Neural progenitor cell (in vitro differentiated cells): ENCODE measurements at regions not wholly inside any gene's neighbourhood (a gene's known extent, or its start where the extent isn't known, plus 50 kb on each side); places are given as distances from the start of the nearest gene placed in this dataset.

ENCODE experiments used
- DNase-seq: peaks from one replicate; pipeline ENCODE4 v3.0.0-alpha.2; 2016; ENCODE audit warnings: low spot score
- H2AFZ ChIP-seq: fragments of 200-600 bp; sonication (generic); replicated peaks from 2 replicates; pipeline ENCODE4 v1.6.1; 2016; ENCODE audit warnings: antibody characterized with exemption
- H3F3A ChIP-seq: fragments of 200-600 bp; sonication (generic); 2 replicates; pipeline ENCODE4 v1.6.1; 2016; ENCODE audit warnings: antibody characterized with exemption, low read depth
- H3K27ac ChIP-seq: fragments of 200-600 bp; sonication (generic); 2 replicates; pipeline ENCODE4 v1.5.1; 2016; ENCODE audit warnings: mild to moderate bottlenecking
- H3K27me3 ChIP-seq: fragments of 200-600 bp; sonication (generic); 2 replicates; pipeline ENCODE4 v1.6.1; 2016; ENCODE audit warnings: mild to moderate bottlenecking, moderate library complexity
- H3K36me3 ChIP-seq: fragments of 200-600 bp; sonication (generic); 2 replicates; pipeline ENCODE4 v1.5.1; 2016
- H3K4me1 ChIP-seq: fragments of 200-600 bp; sonication (generic); 2 replicates; pipeline ENCODE4 v1.6.1; 2016; ENCODE audit warnings: mixed run types
- H3K4me2 ChIP-seq: fragments of 200-600 bp; sonication (generic); 2 replicates; pipeline ENCODE4 v1.6.1; 2016
- H3K4me3 ChIP-seq: fragments of 200-600 bp; sonication (generic); 2 replicates; pipeline ENCODE4 v1.5.1; 2016
- H3K79me2 ChIP-seq: fragments of 200-600 bp; sonication (generic); 2 replicates; pipeline ENCODE4 v1.6.1; 2016; ENCODE audit warnings: low read depth
- H3K9ac ChIP-seq: fragments of 200-600 bp; sonication (generic); 2 replicates; pipeline ENCODE4 v1.6.1; 2016
- H3K9me3 ChIP-seq: fragments of 200-600 bp; sonication (generic); 2 replicates; pipeline ENCODE4 v1.5.1; 2016; ENCODE audit warnings: low read depth
- H4K20me1 ChIP-seq: fragments of 200-600 bp; sonication (generic); 2 replicates; pipeline ENCODE4 v1.6.1; 2016; ENCODE audit warnings: low read depth
- H3K27ac Mint-ChIP-seq: 3 replicates; pipeline ENCODE4 v1.8.0; 2021; ENCODE audit warnings: mixed read lengths
- H3K27me3 Mint-ChIP-seq: 2 replicates; pipeline ENCODE4 v1.8.0; 2022; ENCODE audit warnings: low read depth, mild to moderate bottlenecking, inconsistent platforms, moderate library complexity, mixed read lengths; ENCODE audit not compliant: insufficient read depth
- H3K36me3 Mint-ChIP-seq: 3 replicates; pipeline ENCODE4 v1.8.0; 2021; ENCODE audit warnings: mixed read lengths
- H3K4me1 Mint-ChIP-seq: 3 replicates; pipeline ENCODE4 v1.8.0; 2021; ENCODE audit warnings: mixed read lengths
- H3K4me3 Mint-ChIP-seq: 3 replicates; pipeline ENCODE4 v1.8.0; 2021; ENCODE audit warnings: mild to moderate bottlenecking, moderate library complexity, mixed read lengths
- H3K9me3 Mint-ChIP-seq: 3 replicates; pipeline ENCODE4 v1.8.0; 2020; ENCODE audit warnings: mixed read lengths
- CTCF ChIP-seq: fragments of 200-600 bp; sonication (generic); IDR thresholded peaks from 2 replicates; pipeline ENCODE4 v1.5.1; 2017; ENCODE audit warnings: antibody characterized with exemption, mild to moderate bottlenecking
- EZH2 ChIP-seq: fragments of 200-600 bp; sonication (generic); IDR thresholded peaks from 2 replicates; pipeline ENCODE4 v1.6.1; 2017; ENCODE audit warnings: antibody characterized with exemption, mild to moderate bottlenecking, moderate library complexity
- EZH2phosphoT487 ChIP-seq: fragments of 200-600 bp; sonication (generic); IDR thresholded peaks from 2 replicates; pipeline ENCODE4 v1.6.1; 2017; ENCODE audit warnings: antibody characterized with exemption

DNA sequence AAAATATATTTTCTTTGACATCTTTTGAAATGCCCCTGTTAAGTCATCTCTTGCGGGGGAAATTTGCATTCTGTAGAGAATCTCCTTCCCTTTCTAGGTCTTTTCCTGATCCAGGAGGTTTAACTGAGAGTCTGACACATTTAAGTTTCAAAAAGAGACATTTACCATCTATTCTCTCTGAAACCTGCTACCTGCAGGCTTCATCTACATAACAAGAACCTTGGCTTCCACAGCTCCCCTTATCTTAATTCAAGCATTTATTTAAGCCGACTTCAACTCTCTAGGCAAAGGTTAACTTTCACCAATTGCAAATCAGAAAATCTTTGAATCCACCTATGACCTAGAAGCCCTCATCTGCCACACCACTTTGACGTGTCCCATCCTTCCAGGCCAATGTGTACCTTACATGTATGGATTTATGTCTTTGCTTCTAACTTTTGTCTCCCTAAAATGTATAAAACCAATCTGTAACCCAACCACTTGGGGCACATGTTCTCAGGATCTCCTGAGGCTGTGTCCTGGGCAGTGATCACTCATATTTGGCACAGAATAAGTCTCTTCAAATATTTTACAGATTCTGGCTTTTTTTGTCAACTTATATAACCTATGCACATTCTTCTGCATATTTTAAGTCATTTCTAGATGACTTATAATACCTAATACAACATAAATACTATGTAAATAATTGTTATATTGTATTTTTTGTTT lies 666.7 kb downstream of the UTRN start:
- H3K4me1 Mint-ChIP-seq, result peaks cover 3% of the 10 kb centered on the region
- no peak overlapping the region for H3K27ac Mint-ChIP-seq
- H3K27me3 Mint-ChIP-seq, result peaks cover 2% of the 10 kb centered on the region
- no peaks in the 10 kb centered on the region for H3K79me2 ChIP-seq
- no peaks in the 10 kb centered on the region for H3F3A ChIP-seq
- no peak overlapping the region for H3K27ac ChIP-seq
- no peaks in the 10 kb centered on the region for H3K36me3 Mint-ChIP-seq
- no peaks in the 10 kb centered on the region for H3K9me3 Mint-ChIP-seq
- no peaks in the 10 kb centered on the region for H4K20me1 ChIP-seq
- H3K4me1 ChIP-seq, result peaks cover 8% of the 10 kb centered on the region
- H3K36me3 ChIP-seq, result no peaks in the 10 kb centered on the region
- H3K27me3 ChIP-seq, result no peaks in the 10 kb centered on the region
- TF ChIP-seq EZH2 (no peak), CTCF (no peak), EZH2phosphoT487 (no peak)
- no peak overlapping the region for H3K4me2 ChIP-seq
- H3K9ac ChIP-seq, result no peak overlapping the region
- H3K9me3 ChIP-seq, result no peaks in the 10 kb centered on the region
- peak overlapping the region; percentile 37 for H2AFZ ChIP-seq
- no peak for DNase-seq
- no peak overlapping the region for H3K4me3 Mint-ChIP-seq
- no peak overlapping the region for H3K4me3 ChIP-seq

DNA sequence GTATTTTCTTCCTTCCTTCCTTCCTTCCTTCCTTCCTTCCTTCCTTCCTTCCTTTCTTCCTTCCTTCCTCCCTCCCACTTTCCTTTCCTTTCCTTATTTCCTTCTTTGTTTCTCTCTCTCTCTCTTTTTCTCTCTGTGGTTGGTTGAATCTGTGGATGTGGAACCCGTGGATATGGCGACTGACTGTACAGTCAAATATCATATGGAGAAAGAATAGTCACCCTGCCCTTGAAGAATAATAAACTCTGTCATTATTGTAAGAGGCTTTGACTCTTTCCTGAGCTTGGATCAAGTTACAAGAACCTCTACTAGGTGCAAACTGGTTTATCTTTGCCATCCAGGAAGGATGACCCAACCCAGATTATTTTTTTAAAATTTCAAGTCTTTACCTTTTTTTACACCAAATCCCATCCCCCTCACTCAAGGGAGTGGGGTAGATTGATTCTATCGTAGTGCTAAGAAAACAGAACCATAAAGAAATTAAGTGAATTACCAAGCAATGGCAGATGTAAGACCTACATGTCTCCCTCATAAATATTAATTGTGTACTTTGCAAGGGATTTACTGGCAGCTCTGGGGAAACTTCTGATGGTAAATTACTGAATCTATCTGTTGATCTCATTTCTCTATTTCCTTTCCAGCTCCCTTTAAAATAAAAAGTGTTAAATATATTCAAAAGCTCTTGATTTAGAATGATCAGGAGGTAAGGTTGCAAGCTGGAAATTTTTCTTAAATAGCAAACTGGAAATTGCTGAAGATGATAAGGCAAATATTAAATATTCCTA lies 667.5 kb downstream of the UTRN start:
- no peak overlapping the region for H3K27ac Mint-ChIP-seq
- no peak for DNase-seq
- H3K4me2 ChIP-seq, result no peak overlapping the region
- no peak overlapping the region for H3K4me3 Mint-ChIP-seq
- no peaks in the 10 kb centered on the region for H3K27me3 ChIP-seq
- no peak overlapping the region for H3K27ac ChIP-seq
- no peak overlapping the region for H2AFZ ChIP-seq
- H3K9me3 Mint-ChIP-seq, result no peaks in the 10 kb centered on the region
- H3K4me3 ChIP-seq, result no peak overlapping the region
- peaks cover 3% of the 10 kb centered on the region for H3K4me1 Mint-ChIP-seq
- no peaks in the 10 kb centered on the region for H4K20me1 ChIP-seq
- no peaks in the 10 kb centered on the region for H3K9me3 ChIP-seq
- H3K9ac ChIP-seq, result no peak overlapping the region
- H3K79me2 ChIP-seq, result no peaks in the 10 kb centered on the region
- no peaks in the 10 kb centered on the region for H3K36me3 Mint-ChIP-seq
- no peak for TF ChIP-seq EZH2
- no peak for TF ChIP-seq CTCF
- no peak for TF ChIP-seq EZH2phosphoT487
- no peaks in the 10 kb centered on the region for H3K36me3 ChIP-seq
- H3K27me3 Mint-ChIP-seq, result peaks cover 2% of the 10 kb centered on the region
- H3K4me1 ChIP-seq, result peaks cover 8% of the 10 kb centered on the region
- H3F3A ChIP-seq, result no peaks in the 10 kb centered on the region

DNA sequence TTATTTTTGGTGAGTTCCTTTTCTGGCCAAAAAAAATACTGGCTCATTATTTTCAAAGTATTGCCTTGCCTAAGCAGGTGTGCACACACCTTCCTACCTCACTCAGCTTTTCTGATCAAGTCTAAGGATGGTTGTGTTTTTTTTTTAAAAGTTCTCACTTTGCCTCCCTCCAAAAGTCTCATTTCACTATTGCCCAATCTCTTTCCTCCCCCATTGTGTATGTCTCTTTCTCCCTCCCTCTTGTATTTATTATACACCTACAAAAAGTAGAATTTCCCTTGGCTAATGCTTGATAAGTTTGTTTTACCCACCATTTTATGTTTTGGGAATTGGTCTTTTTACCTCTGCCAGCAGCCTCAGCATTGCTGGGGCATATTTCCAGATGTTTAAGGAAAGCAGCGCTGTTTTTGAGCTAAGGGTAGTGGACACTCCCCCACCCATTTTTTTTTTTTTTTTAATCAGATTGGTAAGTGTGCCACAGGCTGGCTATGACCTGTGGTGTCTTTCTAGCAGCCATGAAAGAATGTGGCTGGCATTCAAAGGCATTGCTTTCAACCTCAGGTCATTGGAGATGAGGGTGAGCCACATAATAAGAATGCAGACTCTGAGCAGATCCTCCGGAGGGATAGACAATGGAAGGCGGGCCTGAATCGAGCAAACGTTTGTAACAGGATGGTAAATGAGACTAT lies 668.6 kb downstream of the UTRN start:
- TF ChIP-seq EZH2phosphoT487 (no peak), EZH2 (no peak), CTCF (no peak)
- Histone ChIP-seq H3K36me3 (no peaks in the 10 kb centered on the region), H3K4me3 (no peak overlapping the region), H2AFZ (no peak overlapping the region), H3K79me2 (no peaks in the 10 kb centered on the region), H3K4me1 (peaks cover 8% of the 10 kb centered on the region), H3K9me3 (no peaks in the 10 kb centered on the region), H3K27ac (no peak overlapping the region), H3K9ac (no peak overlapping the region), H4K20me1 (no peaks in the 10 kb centered on the region), H3K4me2 (no peak overlapping the region), H3F3A (no peaks in the 10 kb centered on the region), H3K27me3 (no peaks in the 10 kb centered on the region)
- peaks cover 3% of the 10 kb centered on the region for H3K4me1 Mint-ChIP-seq
- H3K9me3 Mint-ChIP-seq, result no peaks in the 10 kb centered on the region
- H3K27me3 Mint-ChIP-seq, result no peaks in the 10 kb centered on the region
- H3K36me3 Mint-ChIP-seq, result no peaks in the 10 kb centered on the region
- no peak overlapping the region for H3K4me3 Mint-ChIP-seq
- DNase-seq, result no peak
- H3K27ac Mint-ChIP-seq, result no peak overlapping the region
